Natural killer cell (primary cell): ENCODE measurements at regions not wholly inside any gene's neighbourhood (a gene's known extent, or its start where the extent isn't known, plus 50 kb on each side); places are given as distances from the start of the nearest gene placed in this dataset.

ENCODE experiments used
- ATAC-seq, 3 donors: fragments of 150-1000 bp in 2 of 3; fragments of 200-7000 bp in 1 of 3; cut with Tn5 transposase; 1 replicate in 1 of 3; 2 replicates in 2 of 3; pipeline ENCODE4 v1.10.0; 2021; ENCODE audit warnings: mild to moderate bottlenecking in 2 of 3, moderate library complexity in 2 of 3
- DNase-seq, 2 donors: peaks; one replicate each; pipeline versions ENCODE4 v3.0.0 to v3.0.0-alpha.2; 2013 to 2021; ENCODE audit warnings: mixed read lengths in 1 of 2
- H3K27ac ChIP-seq: one replicate; pipeline ENCODE4 v1.5.1; 2013; ENCODE audit warnings: mild to moderate bottlenecking, low read length
- H3K27me3 ChIP-seq: one replicate; pipeline ENCODE4 v1.6.1; 2013; ENCODE audit warnings: low read length; ENCODE audit not compliant: control insufficient read depth, insufficient read depth
- H3K36me3 ChIP-seq: one replicate; pipeline ENCODE4 v1.6.1; 2013; ENCODE audit warnings: low read length; ENCODE audit not compliant: control insufficient read depth, insufficient read depth
- H3K4me1 ChIP-seq: one replicate; pipeline ENCODE4 v1.6.1; 2013; ENCODE audit warnings: low read length; ENCODE audit not compliant: control insufficient read depth, insufficient read depth
- H3K4me3 ChIP-seq: one replicate; pipeline ENCODE4 v1.5.1; 2013; ENCODE audit warnings: low read length
- H3K9me3 ChIP-seq: one replicate; pipeline ENCODE4 v1.6.1; 2013; ENCODE audit warnings: low read length; ENCODE audit not compliant: control insufficient read depth, insufficient read depth
- H3K27ac Mint-ChIP-seq, 2 donors: one replicate each; pipeline ENCODE4 v1.8.0; 2022; ENCODE audit warnings: mild to moderate bottlenecking in 2 of 2, mixed read lengths in 2 of 2, moderate library complexity in 1 of 2
- H3K27me3 Mint-ChIP-seq, 2 donors: one replicate each; pipeline ENCODE4 v1.8.0; 2022; ENCODE audit warnings: low read depth in 2 of 2, mixed read lengths in 2 of 2
- H3K36me3 Mint-ChIP-seq: one replicate; pipeline ENCODE4 v1.8.0; 2022; ENCODE audit warnings: mixed read lengths
- H3K4me1 Mint-ChIP-seq, 2 donors: one replicate each; pipeline ENCODE4 v1.8.0; 2022; ENCODE audit warnings: mixed read lengths in 2 of 2
- H3K4me3 Mint-ChIP-seq: one replicate; pipeline ENCODE4 v1.8.0; 2022; ENCODE audit warnings: mild to moderate bottlenecking, moderate library complexity, mixed read lengths
- H3K9me3 Mint-ChIP-seq, 2 donors: one replicate each; pipeline ENCODE4 v1.8.0; 2022; ENCODE audit warnings: mixed read lengths in 2 of 2
- WGBS: methylation state at CpG from one replicate; pipeline ENCODE4 v1.1.7; 2013; ENCODE audit warnings: missing lambda C conversion rate; ENCODE audit not compliant: insufficient coverage; 5-methylcytosine and 5-hydroxymethylcytosine counted together
- intact Hi-C: fragments of 100-400 bp; cut with micrococcal nuclease; formaldehyde crosslinking; loops from one replicate; pipeline ENCODE4 v1.14.2; 2022
- TF ChIP-seq, protein P1 (sequence below): fragments of 200-600 bp; IDR thresholded peaks from one replicate; pipeline ENCODE4 v1.8.0; 2022; ENCODE audit warnings: antibody characterized with exemption

DNA sequence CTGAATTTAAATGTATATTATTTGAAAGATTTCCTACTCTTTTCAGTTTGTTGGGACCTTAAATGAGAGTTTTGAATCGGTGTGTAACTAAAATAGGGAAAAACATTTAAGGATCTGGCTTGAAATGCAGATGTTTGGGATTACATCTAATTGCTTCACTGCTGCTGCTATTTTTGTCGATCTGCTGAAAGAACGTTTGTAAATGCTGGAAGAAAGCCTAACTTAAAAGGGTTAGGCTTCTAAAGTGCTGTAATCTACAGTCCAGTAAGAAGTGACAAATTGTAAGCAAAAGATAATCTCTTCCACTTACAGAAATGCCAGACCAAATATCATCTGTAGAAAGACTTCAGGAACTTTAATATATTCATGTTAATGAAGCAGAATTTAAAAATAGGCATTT, 691.6 kb downstream of the ZNF385D start:
- Histone ChIP-seq H3K4me1 (no peaks in the 10 kb centered on the region), H3K27me3 (no peaks in the 10 kb centered on the region), H3K4me3 (no peak overlapping the region), H3K27ac (no peak overlapping the region), H3K9me3 (peaks cover 2% of the 10 kb centered on the region), H3K36me3 (no peaks in the 10 kb centered on the region)
- Mint-ChIP-seq H3K4me1 (no peaks in the 10 kb centered on the region), H3K27me3 (no peaks in the 10 kb centered on the region), H3K36me3 (peaks cover 7% of the 10 kb centered on the region), H3K9me3 (peaks cover 7 to 10% of the 10 kb centered on the region in 2 donors), H3K4me3 (no peak overlapping the region), H3K27ac (no peak overlapping the region)
- ATAC-seq (no peak), DNase-seq (no peak)
- TF ChIP-seq, protein P1, sequence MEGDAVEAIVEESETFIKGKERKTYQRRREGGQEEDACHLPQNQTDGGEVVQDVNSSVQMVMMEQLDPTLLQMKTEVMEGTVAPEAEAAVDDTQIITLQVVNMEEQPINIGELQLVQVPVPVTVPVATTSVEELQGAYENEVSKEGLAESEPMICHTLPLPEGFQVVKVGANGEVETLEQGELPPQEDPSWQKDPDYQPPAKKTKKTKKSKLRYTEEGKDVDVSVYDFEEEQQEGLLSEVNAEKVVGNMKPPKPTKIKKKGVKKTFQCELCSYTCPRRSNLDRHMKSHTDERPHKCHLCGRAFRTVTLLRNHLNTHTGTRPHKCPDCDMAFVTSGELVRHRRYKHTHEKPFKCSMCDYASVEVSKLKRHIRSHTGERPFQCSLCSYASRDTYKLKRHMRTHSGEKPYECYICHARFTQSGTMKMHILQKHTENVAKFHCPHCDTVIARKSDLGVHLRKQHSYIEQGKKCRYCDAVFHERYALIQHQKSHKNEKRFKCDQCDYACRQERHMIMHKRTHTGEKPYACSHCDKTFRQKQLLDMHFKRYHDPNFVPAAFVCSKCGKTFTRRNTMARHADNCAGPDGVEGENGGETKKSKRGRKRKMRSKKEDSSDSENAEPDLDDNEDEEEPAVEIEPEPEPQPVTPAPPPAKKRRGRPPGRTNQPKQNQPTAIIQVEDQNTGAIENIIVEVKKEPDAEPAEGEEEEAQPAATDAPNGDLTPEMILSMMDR, result no peak
- whole genome bisulfite sequencing, result 98% methylated on average over 3 of the region's 3 CpGs
- intact Hi-C loops, result no loop called here

DNA sequence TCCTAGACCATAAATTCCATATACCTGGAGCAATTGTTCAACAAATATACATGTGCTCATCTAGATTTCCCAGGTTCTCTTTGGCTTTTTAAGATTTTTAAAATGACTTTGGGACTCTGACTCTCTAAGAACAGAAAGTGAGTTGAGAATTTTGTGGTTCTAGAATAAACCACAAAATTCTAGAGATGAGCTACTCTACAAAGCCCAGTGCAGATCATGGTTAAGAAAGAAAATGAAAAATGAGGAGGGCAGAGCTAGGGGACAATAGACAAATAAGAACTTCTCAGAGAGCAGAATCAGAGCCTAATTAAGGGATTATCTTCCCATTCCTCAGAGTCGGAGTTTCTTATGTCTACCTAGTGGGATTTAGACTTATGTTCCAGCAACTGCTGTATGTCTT, 694.7 kb downstream of the ZNF385D start:
- DNase-seq (no peak), ATAC-seq (no peak)
- Mint-ChIP-seq H3K9me3 (peaks cover 6 to 19% of the 10 kb centered on the region in 2 donors), H3K27me3 (no peaks in the 10 kb centered on the region), H3K4me1 (no peaks in the 10 kb centered on the region), H3K27ac (no peak overlapping the region), H3K36me3 (peaks cover 7% of the 10 kb centered on the region), H3K4me3 (no peak overlapping the region)
- TF ChIP-seq, protein P1, result no peak
- 100% methylated on average over 1 of the region's 1 CpG for WGBS
- Histone ChIP-seq H3K36me3 (no peaks in the 10 kb centered on the region), H3K4me3 (no peak overlapping the region), H3K27me3 (no peaks in the 10 kb centered on the region), H3K4me1 (no peaks in the 10 kb centered on the region), H3K27ac (no peak overlapping the region), H3K9me3 (peaks cover 2% of the 10 kb centered on the region)
- intact Hi-C loops, result no loop called here

DNA sequence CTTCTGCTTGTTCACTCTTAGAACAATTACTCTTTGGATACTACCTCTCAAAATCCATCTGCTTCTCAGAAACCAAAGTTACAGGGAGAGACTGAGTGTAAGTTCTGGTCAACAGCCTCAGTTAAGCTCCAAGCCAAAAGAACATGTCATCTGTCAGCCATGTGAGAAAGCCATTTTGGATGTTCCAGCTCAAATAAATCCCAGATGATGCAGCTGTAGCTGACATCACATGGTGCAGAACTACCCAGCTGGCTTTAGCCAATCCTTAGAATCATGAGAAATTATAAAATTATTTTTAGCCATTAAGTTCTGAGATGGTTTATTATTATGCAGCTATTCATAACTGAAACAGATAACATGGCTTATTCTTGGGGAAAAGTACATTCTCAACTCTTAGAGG, 696.0 kb downstream of the ZNF385D start:
- Mint-ChIP-seq H3K27ac (no peak overlapping the region), H3K27me3 (no peaks in the 10 kb centered on the region), H3K36me3 (peaks cover 7% of the 10 kb centered on the region), H3K9me3 (peaks cover 8 to 24% of the 10 kb centered on the region in 2 donors), H3K4me1 (no peaks in the 10 kb centered on the region), H3K4me3 (no peak overlapping the region)
- Histone ChIP-seq H3K36me3 (no peaks in the 10 kb centered on the region), H3K27me3 (no peaks in the 10 kb centered on the region), H3K4me3 (no peak overlapping the region), H3K9me3 (peaks cover 2% of the 10 kb centered on the region), H3K4me1 (no peaks in the 10 kb centered on the region), H3K27ac (no peak overlapping the region)
- ATAC-seq (no peak), DNase-seq (no peak)
- intact Hi-C loops, result no loop called here
- TF ChIP-seq, protein P1, result no peak

DNA sequence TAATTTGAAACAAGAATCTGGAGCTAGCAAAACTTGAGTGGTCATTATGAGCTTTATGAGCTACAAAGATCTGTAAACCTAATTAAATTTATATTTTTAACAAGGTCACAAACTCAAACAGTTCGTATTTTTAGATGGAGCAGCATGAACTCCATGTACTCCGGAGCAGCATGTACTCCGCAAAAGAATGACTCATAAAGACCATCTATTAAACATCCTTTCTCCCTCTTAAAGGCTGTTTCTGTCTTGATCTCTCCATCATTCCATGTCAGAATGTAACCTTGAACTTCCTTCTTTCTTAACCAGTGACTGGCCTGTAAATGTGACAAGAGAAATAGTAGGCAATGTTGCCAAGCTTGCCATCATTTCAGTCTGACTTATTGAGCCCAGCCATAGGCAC, 696.9 kb downstream of the ZNF385D start:
- DNase-seq (no peak), ATAC-seq (no peak)
- intact Hi-C loops, result no loop called here
- TF ChIP-seq, protein P1, result no peak
- Histone ChIP-seq H3K27me3 (no peaks in the 10 kb centered on the region), H3K9me3 (peaks cover 2% of the 10 kb centered on the region), H3K4me3 (no peak overlapping the region), H3K4me1 (no peaks in the 10 kb centered on the region), H3K27ac (no peak overlapping the region), H3K36me3 (no peaks in the 10 kb centered on the region)
- H3K36me3 Mint-ChIP-seq, result peaks cover 7% of the 10 kb centered on the region
- 84% methylated on average over 3 of the region's 3 CpGs for WGBS
- H3K4me3 Mint-ChIP-seq, result no peak overlapping the region
- H3K27me3 Mint-ChIP-seq, result no peaks in the 10 kb centered on the region
- peaks cover 8 to 24% of the 10 kb centered on the region in 2 donors for H3K9me3 Mint-ChIP-seq
- no peak overlapping the region for H3K27ac Mint-ChIP-seq
- H3K4me1 Mint-ChIP-seq, result no peaks in the 10 kb centered on the region
